Aorta (tissue), 5 donors: ENCODE measurements at regions not wholly inside any gene's neighbourhood (a gene's known extent, or its start where the extent isn't known, plus 50 kb on each side); places are given as distances from the start of the nearest gene placed in this dataset.

Source experiments
- ATAC-seq: fragments of 200-7000 bp; cut with Tn5 transposase; one replicate; pipeline ENCODE4 v1.9.1; 2022; ENCODE audit warnings: moderate library complexity; ENCODE audit not compliant: low FRiP score
- DNase-seq, 2 donors: peaks; one replicate each; pipeline ENCODE4 v3.0.0-alpha.2; 2020
- H3K27ac ChIP-seq, 2 donors: one replicate each; pipeline ENCODE4 v1.5.1; 2013; ENCODE audit warnings: low read length in 2 of 2, mild to moderate bottlenecking in 2 of 2, moderate library complexity in 2 of 2, control low read depth in 1 of 2, inconsistent platforms in 1 of 2, low read depth in 1 of 2
- H3K27me3 ChIP-seq, 2 donors: one replicate each; pipeline ENCODE4 v1.6.1; 2013; ENCODE audit warnings: control low read depth in 1 of 2, low read length in 1 of 2, mild to moderate bottlenecking in 1 of 2, moderate library complexity in 1 of 2; ENCODE audit not compliant: insufficient read depth in 2 of 2, control insufficient read depth in 1 of 2
- H3K36me3 ChIP-seq, 2 donors: one replicate each; pipeline ENCODE4 v1.6.1; 2013; ENCODE audit warnings: control low read depth in 1 of 2, low read length in 1 of 2, mild to moderate bottlenecking in 1 of 2; ENCODE audit not compliant: insufficient read depth in 2 of 2, control insufficient read depth in 1 of 2
- H3K4me1 ChIP-seq, 2 donors: one replicate each; pipeline ENCODE4 v1.6.1; 2013; ENCODE audit warnings: low read length in 2 of 2, control low read depth in 1 of 2, mild to moderate bottlenecking in 1 of 2, moderate library complexity in 1 of 2; ENCODE audit not compliant: insufficient read depth in 2 of 2, control insufficient read depth in 1 of 2
- H3K4me3 ChIP-seq, 2 donors: one replicate each; pipeline ENCODE4 v1.5.1; 2013; ENCODE audit warnings: low read length in 2 of 2, control low read depth in 1 of 2, mild to moderate bottlenecking in 1 of 2
- H3K9me3 ChIP-seq: one replicate; pipeline ENCODE4 v1.6.1; 2013; ENCODE audit warnings: mild to moderate bottlenecking, low read length; ENCODE audit not compliant: control insufficient read depth
- WGBS, 2 donors: extraction: QIAGEN DNeasy Blood & Tissue Kit; methylation state at CpG; one replicate each; pipeline ENCODE4 v1.1.7; 2013; 5-methylcytosine and 5-hydroxymethylcytosine counted together
- intact Hi-C, 2 donors: fragments of 100-400 bp; cut with DNase I; formaldehyde crosslinking; loops; one replicate each; pipeline versions ENCODE4 v1.14.2 to v1.15.0; 2022
- donor health status: healthy with polysubstance abuse.
- donor health status: Bipolar disorder and iron deficiency.
- donor health status: DM: no; HTN: no; CAD: no.
- donor health status: DM: no; HTN: no; CAD: no.
- donor health status: DM: yes; HTN: yes; CAD: no.

- ATAC-seq, result no peak
- H3K4me1 ChIP-seq, result no peaks in the 10 kb centered on the region
- WGBS, 2 donors, result 43 to 52% methylated on average over 5 of the region's 5 CpGs
- no peaks in the 10 kb centered on the region for H3K9me3 ChIP-seq
- H3K36me3 ChIP-seq, result no peaks in the 10 kb centered on the region
- H3K27me3 ChIP-seq, result no peaks in the 10 kb centered on the region
- no peak for DNase-seq
- H3K4me3 ChIP-seq, result no peak overlapping the region
- no peak overlapping the region for H3K27ac ChIP-seq
- intact Hi-C loops, result no loop called here
Observed at GRCh38 chr13:85347251-85347650, 452.0 kb downstream of the SLITRK6 start.

GRCh38 chr13:85334187-85334586 is 465.0 kb downstream of the SLITRK6 start:
- H3K27ac ChIP-seq, result no peak overlapping the region
- no peak overlapping the region for H3K4me3 ChIP-seq
- no peaks in the 10 kb centered on the region for H3K9me3 ChIP-seq
- no peaks in the 10 kb centered on the region for H3K4me1 ChIP-seq
- H3K36me3 ChIP-seq, result no peaks in the 10 kb centered on the region
- no peaks in the 10 kb centered on the region for H3K27me3 ChIP-seq
- DNase-seq (no peak), ATAC-seq (no peak)
- WGBS, 2 donors, result 89 to 92% methylated on average over 4 of the region's 4 CpGs
- intact Hi-C loops, result no loop called here

- no peak for DNase-seq
- Histone ChIP-seq H3K36me3 (no peaks in the 10 kb centered on the region), H3K27ac (no peak overlapping the region), H3K9me3 (no peaks in the 10 kb centered on the region), H3K27me3 (no peaks in the 10 kb centered on the region), H3K4me1 (no peaks in the 10 kb centered on the region), H3K4me3 (no peak overlapping the region)
- ATAC-seq, result no peak
- intact Hi-C loops, result no loop called here
- WGBS, 2 donors, result 44 to 49% methylated on average over 2 of the region's 2 CpGs
Observed at GRCh38 chr13:85333506-85334020, 465.7 kb downstream of the SLITRK6 start.

GRCh38 chr13:85332615-85333014 is 466.6 kb downstream of the SLITRK6 start:
- ATAC-seq, result no peak
- WGBS, 2 donors, result 88 to 89% methylated on average over 2 of the region's 2 CpGs
- intact Hi-C loops, result no loop called here

GRCh38 chr13:85321734-85322133 is 477.5 kb downstream of the SLITRK6 start:
- DNase-seq (no peak), ATAC-seq (no peak)
- Histone ChIP-seq H3K27me3 (no peaks in the 10 kb centered on the region), H3K4me1 (no peaks in the 10 kb centered on the region), H3K9me3 (no peaks in the 10 kb centered on the region), H3K36me3 (no peaks in the 10 kb centered on the region), H3K4me3 (no peak overlapping the region), H3K27ac (no peak overlapping the region)
- intact Hi-C loops, result no loop called here

More at GRCh38 chr13:85332615-85333014, 466.6 kb downstream of the SLITRK6 start:
- H3K36me3 ChIP-seq, result no peaks in the 10 kb centered on the region
- no peak overlapping the region for H3K4me3 ChIP-seq
- no peak overlapping the region for H3K27ac ChIP-seq
- H3K27me3 ChIP-seq, result no peaks in the 10 kb centered on the region
- no peaks in the 10 kb centered on the region for H3K4me1 ChIP-seq
- DNase-seq, result no peak
- no peaks in the 10 kb centered on the region for H3K9me3 ChIP-seq

GRCh38 chr13:85317781-85318180 is 481.4 kb downstream of the SLITRK6 start:
- Histone ChIP-seq H3K4me1 (no peaks in the 10 kb centered on the region), H3K27me3 (no peaks in the 10 kb centered on the region), H3K36me3 (no peaks in the 10 kb centered on the region), H3K4me3 (no peak overlapping the region), H3K9me3 (no peaks in the 10 kb centered on the region), H3K27ac (no peak overlapping the region)
- WGBS, 2 donors, result 93 to 97% methylated on average over 1 of the region's 1 CpG
- intact Hi-C loops, result no loop called here
- ATAC-seq, result no peak
- DNase-seq, result no peak

- H3K27me3 ChIP-seq, result no peaks in the 10 kb centered on the region
- WGBS, 2 donors, result 7 to 11% methylated on average over 6 of the region's 6 CpGs
- DNase-seq, result no peak
- H3K9me3 ChIP-seq, result no peaks in the 10 kb centered on the region
- H3K36me3 ChIP-seq, result no peaks in the 10 kb centered on the region
- no peaks in the 10 kb centered on the region for H3K4me1 ChIP-seq
- no peak overlapping the region for H3K27ac ChIP-seq
- ATAC-seq, result no peak
- no peak overlapping the region for H3K4me3 ChIP-seq
- intact Hi-C loops, result no loop called here
Observed at GRCh38 chr13:85316506-85317025, 482.7 kb downstream of the SLITRK6 start.

GRCh38 chr13:85314686-85315085 is 484.5 kb downstream of the SLITRK6 start:
- no peaks in the 10 kb centered on the region for H3K9me3 ChIP-seq
- no peaks in the 10 kb centered on the region for H3K4me1 ChIP-seq
- H3K4me3 ChIP-seq, result no peak overlapping the region
- no peaks in the 10 kb centered on the region for H3K27me3 ChIP-seq
- DNase-seq (no peak), ATAC-seq (no peak)
- intact Hi-C loops, result no loop called here
- WGBS, 2 donors, result 97 to 98% methylated on average over 2 of the region's 2 CpGs
- H3K27ac ChIP-seq, result no peak overlapping the region
- no peaks in the 10 kb centered on the region for H3K36me3 ChIP-seq

GRCh38 chr13:85313761-85314503 is 485.3 kb downstream of the SLITRK6 start:
- intact Hi-C loops, result no loop called here
- Histone ChIP-seq H3K36me3 (no peaks in the 10 kb centered on the region), H3K27me3 (no peaks in the 10 kb centered on the region), H3K4me1 (no peaks in the 10 kb centered on the region), H3K9me3 (no peaks in the 10 kb centered on the region), H3K27ac (no peak overlapping the region), H3K4me3 (no peak overlapping the region)
- WGBS, 2 donors, result 75 to 76% methylated on average over 6 of the region's 6 CpGs
- DNase-seq (no peak), ATAC-seq (no peak)
